HG03095 (cell line): ENCODE measurements at regions not wholly inside any gene's neighbourhood (a gene's known extent, or its start where the extent isn't known, plus 50 kb on each side); places are given as distances from the start of the nearest gene placed in this dataset.
"Not testable (repeated sequence)": the region's sequence is repeated elsewhere in the genome, so short reads cannot be mapped to it uniquely, and the experiment has no call there.

Experiments
- ATAC-seq: cut with Tn5 transposase; IDR thresholded peaks from one replicate; pipeline ENCODE4 v1.9.1; 2021; ENCODE audit warnings: moderate library complexity; ENCODE audit not compliant: unreplicated experiment

DNA sequence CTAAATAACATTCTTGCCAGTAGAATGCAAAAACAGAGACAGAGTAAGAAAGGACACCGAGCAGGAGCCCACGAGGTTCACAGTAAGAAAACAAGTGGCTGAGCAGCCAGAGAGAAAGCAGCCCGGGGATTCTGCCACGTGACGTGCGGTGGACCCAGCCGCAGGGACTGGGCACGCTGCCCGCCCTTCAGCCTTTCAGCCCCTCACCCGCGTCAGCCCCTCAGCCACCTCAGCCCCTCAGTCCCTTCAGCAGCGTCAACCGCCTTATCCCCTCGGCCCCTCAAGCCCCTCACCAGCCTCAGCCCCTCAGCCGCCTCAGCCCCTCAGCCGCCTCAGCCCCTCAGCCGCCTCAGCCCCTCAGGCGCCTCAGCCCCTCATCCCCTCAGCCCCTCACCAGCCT, 1532.2 kb downstream of the REEP3 start:
- ATAC-seq, result not testable (repeated sequence)

DNA sequence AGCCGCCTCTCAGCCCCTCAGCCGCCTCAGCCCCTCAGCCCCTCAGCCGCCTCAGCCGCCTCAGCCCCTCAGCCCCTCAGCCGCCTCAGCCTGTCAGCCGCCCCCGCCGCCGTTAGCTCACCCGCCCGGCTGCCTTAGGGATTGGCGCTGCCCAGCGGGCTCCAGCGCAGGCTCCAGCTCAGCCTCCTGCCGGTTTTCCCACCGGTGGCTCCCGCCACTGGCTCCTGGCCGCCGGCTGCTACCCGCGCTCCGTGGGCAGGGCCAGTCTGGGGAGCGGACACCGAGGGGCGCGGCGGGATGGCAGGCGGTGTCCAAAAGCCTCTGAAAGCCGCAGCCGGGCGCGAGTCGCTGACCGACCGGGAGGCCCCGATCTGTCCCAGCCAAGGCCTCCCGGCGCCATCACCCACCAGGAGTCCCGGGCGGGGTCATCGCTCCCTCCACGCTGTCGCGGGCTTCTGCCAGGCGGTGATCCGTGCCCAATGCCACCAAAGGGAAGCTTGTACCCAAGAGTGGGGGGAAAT, 1532.7 kb downstream of the REEP3 start:
- ATAC-seq, result not testable (repeated sequence)

GRCh38 chr10:65054701-65055100, 1533.5 kb downstream of the REEP3 start:
- ATAC-seq, result not testable (repeated sequence)

DNA sequence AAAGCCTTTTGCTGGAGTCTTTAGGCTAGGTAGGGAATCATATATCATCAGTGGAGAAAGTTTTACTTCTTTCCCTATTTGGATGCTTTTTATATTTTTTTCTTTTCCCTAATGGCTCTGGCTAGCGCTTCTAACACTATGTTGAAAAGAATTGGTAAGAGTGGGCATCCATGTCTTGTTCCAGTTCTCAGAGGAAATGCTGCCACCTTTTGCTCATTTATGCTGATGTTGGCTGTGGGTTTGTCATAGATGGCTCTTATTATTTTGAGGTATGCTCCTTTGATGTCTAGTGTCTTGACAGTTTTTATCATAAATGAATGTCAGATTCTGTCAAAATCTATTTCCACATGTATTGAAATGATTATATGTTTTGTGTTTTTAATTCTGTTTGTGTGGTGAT, 1544.1 kb downstream of the REEP3 start:
- no peak for ATAC-seq

- ATAC-seq, result no peak
Measured at GRCh38 chr10:65083222-65083621, 1562.0 kb downstream of the REEP3 start.

DNA sequence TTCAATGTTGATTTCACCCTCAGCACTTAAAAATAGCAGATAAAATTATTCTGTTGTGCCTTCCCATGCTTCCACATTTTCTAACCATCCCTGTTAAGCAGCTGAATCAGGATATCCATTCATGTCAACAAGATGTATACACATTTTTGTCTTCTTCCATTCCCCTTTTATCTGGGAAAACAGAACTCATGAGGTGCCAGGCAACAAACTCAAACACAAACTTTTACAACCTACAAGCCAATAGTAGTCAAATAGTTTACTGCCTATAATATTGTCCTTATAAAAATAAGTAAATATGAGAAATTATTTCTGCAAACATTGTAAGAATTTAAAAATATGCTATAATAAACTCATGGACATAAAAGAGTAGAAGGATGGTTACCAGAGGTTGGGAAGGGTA, 1569.8 kb downstream of the REEP3 start:
- ATAC-seq, result no peak

DNA sequence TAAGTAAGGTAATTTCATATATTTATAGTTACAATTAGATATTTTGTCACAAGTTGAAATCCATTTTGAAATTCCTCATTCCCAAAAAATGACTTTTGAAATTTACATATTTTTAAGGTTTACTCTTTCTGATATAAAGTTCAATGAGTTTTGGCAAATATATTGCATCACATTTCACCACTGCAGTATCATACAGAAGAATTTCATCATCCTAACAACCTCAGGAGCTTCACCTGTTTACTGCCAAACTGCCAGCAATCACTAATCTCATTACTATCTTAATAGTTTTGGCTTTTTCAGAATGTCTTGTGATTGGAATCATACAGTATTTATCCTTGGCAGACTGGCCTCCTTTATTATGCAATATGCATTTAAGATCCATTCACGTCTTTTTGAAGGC, 1578.9 kb downstream of the REEP3 start:
- no peak for ATAC-seq

- not testable (repeated sequence) for ATAC-seq
Measured at GRCh38 chr10:65100881-65101280, 1579.7 kb downstream of the REEP3 start.

DNA sequence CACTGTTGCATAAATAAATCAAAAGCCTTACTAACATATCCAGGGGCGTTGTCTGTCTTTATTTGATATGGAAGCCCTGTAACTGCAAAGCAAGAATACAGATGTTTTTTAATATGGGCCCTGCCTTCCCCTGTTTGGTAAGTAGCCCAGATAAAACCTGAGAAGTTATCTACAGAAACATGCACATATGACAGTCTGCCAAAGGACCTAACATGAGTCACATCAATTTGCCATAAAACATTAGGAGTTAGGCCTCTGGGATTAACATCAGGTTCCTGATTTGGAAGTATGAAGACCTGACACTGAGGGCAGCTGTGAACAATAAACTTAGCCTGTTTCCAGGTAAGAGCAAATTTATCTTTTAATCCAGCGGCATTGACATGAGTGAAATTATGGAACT, 1588.8 kb downstream of the REEP3 start:
- ATAC-seq, result no peak

DNA sequence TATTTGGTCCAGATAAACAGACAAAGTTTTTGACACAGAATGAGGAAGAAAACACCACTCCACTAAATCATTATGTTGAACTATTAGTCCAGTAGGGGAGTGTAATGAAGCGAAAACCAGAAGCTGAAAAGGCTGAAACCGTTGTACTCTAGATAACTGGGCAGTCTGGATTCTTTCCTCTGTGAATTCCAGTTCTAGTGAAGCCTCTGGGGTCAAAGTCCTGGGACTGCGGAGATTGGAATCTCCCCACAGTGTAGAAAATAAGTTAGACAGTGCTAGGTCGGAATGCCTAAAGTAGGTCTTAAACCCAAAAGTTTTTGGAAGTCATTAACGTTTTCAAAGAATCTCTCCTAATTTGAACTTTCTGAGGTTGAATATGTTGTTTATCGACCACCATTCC, 1589.9 kb downstream of the REEP3 start:
- not testable (repeated sequence) for ATAC-seq

DNA sequence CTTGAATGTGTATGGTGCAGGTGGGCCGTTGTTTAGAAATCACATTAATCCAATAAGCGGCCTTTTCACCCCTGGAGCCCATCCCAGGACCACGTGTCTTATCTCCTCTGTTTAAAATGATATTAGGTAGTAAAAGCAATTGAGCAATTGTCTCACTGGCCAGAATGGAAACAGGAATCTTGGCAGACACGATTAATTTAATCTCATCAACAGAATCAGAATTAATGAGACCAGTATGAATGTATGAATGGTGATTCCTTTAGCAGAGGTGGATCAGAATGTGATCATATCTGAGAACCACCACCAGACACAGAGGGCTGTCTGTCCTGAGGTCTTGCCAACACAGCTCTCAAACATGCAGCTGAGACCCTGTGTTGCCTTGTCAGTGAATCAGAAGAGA, 1591.4 kb downstream of the REEP3 start:
- no peak for ATAC-seq

DNA sequence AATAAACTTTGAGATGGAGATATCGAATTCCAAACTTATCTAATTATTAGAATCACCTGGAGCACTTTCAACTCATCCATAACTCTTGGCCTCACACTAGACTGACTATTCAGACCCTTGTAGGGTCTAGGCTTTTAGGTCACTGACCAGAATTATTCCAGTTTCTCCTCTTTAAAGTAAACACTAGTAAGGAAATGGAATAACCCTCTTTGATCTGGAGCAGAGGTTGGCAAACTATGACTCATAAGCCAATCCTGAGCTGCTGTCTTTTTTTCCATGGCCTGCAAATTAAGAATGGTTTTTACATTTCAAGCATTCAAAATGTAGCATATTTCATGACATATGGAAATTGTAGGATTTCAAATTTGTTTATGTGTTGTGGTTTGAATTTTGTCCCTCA, 1601.9 kb downstream of the REEP3 start:
- no peak for ATAC-seq

GRCh38 chr10:65125212-65125611, 1604.0 kb downstream of the REEP3 start:
- no peak for ATAC-seq

DNA sequence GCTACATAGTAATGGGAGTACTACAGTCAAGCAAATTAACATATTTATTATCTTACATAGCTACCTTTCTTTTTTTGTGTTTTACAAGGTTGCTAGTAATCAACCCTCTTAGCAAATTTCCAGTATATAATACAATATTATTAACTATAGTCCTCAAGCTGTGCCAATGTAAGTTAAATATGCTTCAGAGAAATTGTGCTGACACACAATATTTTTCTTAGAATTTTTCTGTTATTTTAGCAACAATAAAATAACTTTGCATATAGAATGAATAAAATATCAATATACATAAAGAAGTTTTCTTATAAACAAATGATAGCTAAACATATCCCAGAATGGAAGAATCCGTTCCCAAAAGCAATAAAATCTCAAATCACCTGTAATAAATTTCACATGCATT, 1605.1 kb downstream of the REEP3 start:
- no peak for ATAC-seq

DNA sequence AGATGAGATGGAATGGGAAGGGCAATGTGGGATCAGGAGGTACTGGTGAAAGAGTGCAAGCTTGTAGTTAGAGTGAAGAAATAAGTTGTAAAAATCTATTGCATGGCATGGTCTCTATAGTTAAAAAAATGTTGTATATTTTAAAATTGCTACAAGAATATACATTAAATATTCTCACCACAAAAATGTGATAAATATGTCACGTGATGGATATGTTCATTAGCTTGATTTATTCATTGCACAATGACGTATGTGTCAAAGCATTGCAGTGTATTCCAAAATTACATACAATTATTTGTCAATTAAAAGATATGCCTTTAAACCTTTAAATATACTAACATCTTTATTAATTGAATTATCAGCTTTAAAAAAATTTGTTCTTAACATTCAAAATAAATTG, 1607.1 kb downstream of the REEP3 start:
- no peak for ATAC-seq

DNA sequence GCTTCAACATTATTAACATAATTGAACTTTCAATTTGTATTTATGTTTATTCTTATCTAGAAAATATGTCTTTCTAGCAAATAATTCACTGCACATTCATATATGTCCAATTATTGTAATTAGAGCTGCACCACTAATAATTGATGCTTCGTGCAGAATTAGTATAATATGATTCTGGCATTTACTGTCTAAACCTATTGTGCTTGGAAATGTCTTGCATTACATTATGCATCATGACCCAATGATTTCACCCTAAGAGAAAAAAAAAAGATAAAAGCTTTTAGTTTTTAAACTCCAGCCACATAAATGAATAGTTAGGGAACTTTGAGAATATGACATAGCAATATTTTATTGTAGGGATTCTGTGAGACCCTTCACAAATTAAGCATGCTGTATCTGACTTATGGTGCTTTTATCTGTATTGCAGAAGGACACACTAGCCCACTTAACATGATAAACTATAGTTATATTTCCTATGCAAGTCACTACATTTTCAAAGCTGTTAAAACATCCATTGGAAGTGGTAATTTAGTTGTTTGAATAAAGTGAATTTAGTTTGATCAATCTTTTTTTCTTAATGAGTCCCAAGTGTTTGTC, 1609.1 kb downstream of the REEP3 start:
- no peak for ATAC-seq

- ATAC-seq, result no peak
Measured at GRCh38 chr10:65133652-65134051, 1612.5 kb downstream of the REEP3 start.

- ATAC-seq, result no peak
Measured at GRCh38 chr10:65135508-65135907, 1614.3 kb downstream of the REEP3 start.

DNA sequence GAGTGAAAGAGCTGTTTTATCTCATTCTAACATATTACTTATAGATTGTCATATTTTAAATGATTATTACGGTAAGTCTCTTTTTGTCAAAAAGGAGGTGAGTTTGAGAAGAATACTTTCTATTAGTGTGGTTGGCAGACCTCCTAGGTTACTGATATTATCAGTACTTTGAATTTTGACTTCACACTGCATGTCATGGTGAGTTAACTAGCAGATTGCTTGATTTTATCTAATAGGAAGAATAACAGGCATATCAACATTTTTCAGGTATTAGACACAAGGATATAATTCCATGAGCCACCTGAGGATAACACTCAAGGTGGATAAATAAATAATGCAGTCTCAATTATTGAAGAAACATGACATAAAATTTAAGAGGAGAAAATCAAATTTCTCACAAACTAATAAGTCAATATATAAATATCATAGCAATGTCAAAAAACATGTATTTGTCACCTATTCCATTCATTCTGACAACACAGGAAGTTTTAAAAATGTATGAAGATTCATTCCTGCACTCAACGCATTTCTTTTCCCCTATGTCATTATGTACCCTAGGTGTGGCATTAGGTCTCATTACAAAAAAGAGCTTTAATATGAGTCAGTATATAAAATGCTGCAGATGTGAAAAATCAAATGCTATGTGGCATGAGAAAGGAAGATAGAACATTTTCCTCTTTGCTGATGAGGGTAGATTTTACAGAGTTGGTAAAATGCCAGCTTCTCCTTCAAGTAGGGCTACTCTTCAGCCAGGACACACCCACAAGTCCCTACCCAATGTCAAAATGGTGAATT, 1621.6 kb downstream of the REEP3 start:
- ATAC-seq, result no peak

DNA sequence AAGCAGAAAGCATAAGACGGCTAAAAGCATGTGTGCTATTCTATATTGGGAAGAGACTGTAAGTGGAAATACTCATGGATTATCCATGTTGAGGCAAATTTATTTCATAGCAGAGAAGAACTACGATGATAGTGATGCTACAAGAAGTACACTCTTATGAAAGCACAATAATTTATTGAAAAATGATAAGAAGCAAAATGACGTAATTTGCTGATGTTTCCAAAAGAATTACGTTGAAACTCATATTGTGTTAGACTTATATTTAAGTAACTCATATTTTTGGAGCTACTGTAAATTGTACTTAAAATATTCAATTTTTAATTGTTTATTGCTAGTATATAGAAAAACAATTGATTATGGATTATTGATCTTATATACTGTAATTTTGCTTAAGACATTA, 1622.5 kb downstream of the REEP3 start:
- ATAC-seq, result no peak

- ATAC-seq, result no peak
Measured at GRCh38 chr10:65149878-65150277, 1628.7 kb downstream of the REEP3 start.

DNA sequence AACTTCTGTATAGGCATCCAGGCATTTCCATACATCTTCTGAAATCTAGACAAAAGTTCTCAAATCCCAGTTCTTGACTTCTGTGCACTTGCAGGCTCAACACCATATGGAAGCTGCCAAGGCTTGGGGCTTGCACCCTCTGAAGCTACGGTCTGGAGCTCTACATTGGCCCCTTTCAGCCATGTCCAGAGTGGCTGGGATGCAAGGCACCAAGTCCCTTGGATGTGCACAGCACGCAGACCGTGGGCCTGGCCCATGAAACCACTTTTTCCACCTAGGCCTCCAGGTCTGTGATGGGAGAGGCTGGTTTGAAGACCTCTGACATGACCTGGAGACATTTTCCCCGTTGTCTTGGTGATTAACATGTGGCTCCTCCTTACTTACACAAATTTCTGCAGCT, 1645.1 kb downstream of the REEP3 start:
- no peak for ATAC-seq
